Liver (tissue), 3 donors: ENCODE measurements at regions not wholly inside any gene's neighbourhood (a gene's known extent, or its start where the extent isn't known, plus 50 kb on each side); places are given as distances from the start of the nearest gene placed in this dataset.

ENCODE experiments used
- CTCF ChIP-seq: fragments of 150-350 bp; IDR thresholded peaks from 2 replicates; pipeline ENCODE4 v1.5.1; 2017; ENCODE audit warnings: improper control_type of control experiment, low read depth, low read length; ENCODE audit not compliant: missing input control
- FOXA1 ChIP-seq: IDR thresholded peaks from 2 replicates; pipeline ENCODE4 v1.6.1; 2016; ENCODE audit warnings: antibody characterized with exemption
- MAX ChIP-seq: IDR thresholded peaks from 2 replicates; pipeline ENCODE4 v1.6.1; 2016; ENCODE audit warnings: antibody characterized with exemption
- NR2F2 ChIP-seq: IDR thresholded peaks from 2 replicates; pipeline ENCODE4 v1.6.1; 2016; ENCODE audit warnings: antibody characterized with exemption
- RAD21 ChIP-seq, 2 donors: IDR thresholded peaks; 2 replicates each; pipeline ENCODE4 v1.6.1; 2016; ENCODE audit warnings: antibody characterized with exemption in 2 of 2, mild to moderate bottlenecking in 2 of 2
- RXRA ChIP-seq, 2 donors: IDR thresholded peaks; 2 replicates each; pipeline ENCODE4 v1.6.1; 2017 to 2018; ENCODE audit warnings: antibody characterized with exemption in 2 of 2, mild to moderate bottlenecking in 1 of 2
- SP1 ChIP-seq: IDR thresholded peaks from 2 replicates; pipeline ENCODE4 v1.6.1; 2018; ENCODE audit warnings: antibody characterized with exemption, mild to moderate bottlenecking
- ZBTB33 ChIP-seq: IDR thresholded peaks from 2 replicates; pipeline ENCODE4 v1.6.1; 2016; ENCODE audit warnings: antibody characterized with exemption
- donor health status: healthy.
- donor health status: healthy.

- no peak for TF ChIP-seq RXRA (IDR thresholded peaks at IDR 0.05)
- no peak for TF ChIP-seq NR2F2
- no peak for TF ChIP-seq FOXA1
- TF ChIP-seq CTCF: no peak
- TF ChIP-seq MAX: no peak
- TF ChIP-seq RAD21 (IDR thresholded peaks at IDR 0.05): no peak
- no peak for TF ChIP-seq SP1
- TF ChIP-seq ZBTB33: no peak
These were observed 72.4 kb upstream of the CXCL12 start for GRCh38 chr10:44457259-44457658.
